Nephron (organoid): ENCODE measurements at regions not wholly inside any gene's neighbourhood (a gene's known extent, or its start where the extent isn't known, plus 50 kb on each side); places are given as distances from the start of the nearest gene placed in this dataset.

Experiments used
- H3K27ac Mint-ChIP-seq, 3 experiments: 2 replicates each; pipeline ENCODE4 v1.8.0; 2020; ENCODE audit warnings: mixed read lengths in 3 of 3, mild to moderate bottlenecking in 2 of 3, moderate library complexity in 1 of 3
- H3K27me3 Mint-ChIP-seq: 2 replicates; pipeline ENCODE4 v1.8.0; 2021; ENCODE audit warnings: low read depth, mild to moderate bottlenecking, moderate library complexity, mixed read lengths
- H3K36me3 Mint-ChIP-seq: 2 replicates; pipeline ENCODE4 v1.8.0; 2020; ENCODE audit warnings: low read depth, mixed read lengths
- H3K4me1 Mint-ChIP-seq: 2 replicates; pipeline ENCODE4 v1.8.0; 2020; ENCODE audit warnings: mixed read lengths
- H3K4me3 Mint-ChIP-seq, 3 experiments: 2 replicates each; pipeline ENCODE4 v1.8.0; 2020; ENCODE audit warnings: mild to moderate bottlenecking in 3 of 3, mixed read lengths in 3 of 3, moderate library complexity in 2 of 3
- H3K9me3 Mint-ChIP-seq: 2 replicates; pipeline ENCODE4 v1.8.0; 2020; ENCODE audit warnings: mixed read lengths
- CTCF ChIP-seq, 3 experiments: fragments of 200-600 bp; sonication (generic); IDR thresholded peaks; one replicate each; pipeline ENCODE4 v1.5.0; 2021; ENCODE audit warnings: antibody characterized with exemption in 3 of 3; ENCODE audit not compliant: unreplicated experiment in 3 of 3

GRCh38 chr10:123507298-123507697, 158.9 kb upstream of the GPR26 start:
- Mint-ChIP-seq H3K36me3 (no peaks in the 10 kb centered on the region), H3K27me3 (peaks cover 11% of the 10 kb centered on the region), H3K27ac (no peak overlapping the region), H3K4me3 (no peak overlapping the region), H3K9me3 (no peaks in the 10 kb centered on the region), H3K4me1 (no peaks in the 10 kb centered on the region)
- no peak for TF ChIP-seq CTCF (IDR thresholded peaks at IDR 0.05; ENCODE audit: unreplicated experiment in 3 of 3)

GRCh38 chr10:123509338-123509737, 156.8 kb upstream of the GPR26 start:
- Mint-ChIP-seq H3K27ac (no peak overlapping the region), H3K9me3 (no peaks in the 10 kb centered on the region), H3K36me3 (no peaks in the 10 kb centered on the region), H3K27me3 (peaks cover 25% of the 10 kb centered on the region), H3K4me3 (no peak overlapping the region), H3K4me1 (peaks cover 5% of the 10 kb centered on the region)
- TF ChIP-seq CTCF (IDR thresholded peaks at IDR 0.05; ENCODE audit: unreplicated experiment in 3 of 3), result no peak

- H3K27ac Mint-ChIP-seq, result no peak overlapping the region
- TF ChIP-seq CTCF (IDR thresholded peaks at IDR 0.05; ENCODE audit: unreplicated experiment in 3 of 3), result no peak
- peaks cover 57% of the 10 kb centered on the region for H3K27me3 Mint-ChIP-seq
- H3K9me3 Mint-ChIP-seq, result no peaks in the 10 kb centered on the region
- peaks cover 5% of the 10 kb centered on the region for H3K4me1 Mint-ChIP-seq
- H3K36me3 Mint-ChIP-seq, result no peaks in the 10 kb centered on the region
- no peak overlapping the region for H3K4me3 Mint-ChIP-seq
Measured at GRCh38 chr10:123512901-123513775, 153.0 kb upstream of the GPR26 start.

GRCh38 chr10:123513870-123514269, 152.3 kb upstream of the GPR26 start:
- no peak overlapping the region for H3K27ac Mint-ChIP-seq
- no peaks in the 10 kb centered on the region for H3K36me3 Mint-ChIP-seq
- H3K4me1 Mint-ChIP-seq, result peaks cover 5% of the 10 kb centered on the region
- TF ChIP-seq CTCF (IDR thresholded peaks at IDR 0.05; ENCODE audit: unreplicated experiment in 3 of 3), result no peak
- no peak overlapping the region for H3K4me3 Mint-ChIP-seq
- H3K9me3 Mint-ChIP-seq, result no peaks in the 10 kb centered on the region
- H3K27me3 Mint-ChIP-seq, result peaks cover 60% of the 10 kb centered on the region

GRCh38 chr10:123514996-123515395, 151.2 kb upstream of the GPR26 start:
- H3K4me1 Mint-ChIP-seq, result peaks cover 5% of the 10 kb centered on the region

More at GRCh38 chr10:123514996-123515395, 151.2 kb upstream of the GPR26 start:
- no peak for TF ChIP-seq CTCF (IDR thresholded peaks at IDR 0.05; ENCODE audit: unreplicated experiment in 3 of 3)
- Mint-ChIP-seq H3K27ac (no peak overlapping the region), H3K36me3 (no peaks in the 10 kb centered on the region), H3K27me3 (peaks cover 60% of the 10 kb centered on the region), H3K9me3 (no peaks in the 10 kb centered on the region), H3K4me3 (no peak overlapping the region)
